Muscle of leg (tissue), 3 donors: ENCODE measurements at regions not wholly inside any gene's neighbourhood (a gene's known extent, or its start where the extent isn't known, plus 50 kb on each side); places are given as distances from the start of the nearest gene placed in this dataset.
"Not testable (repeated sequence)": the region's sequence is repeated elsewhere in the genome, so short reads cannot be mapped to it uniquely, and the experiment has no call there.

ENCODE experiments used
- DNase-seq: peaks from one replicate; pipeline ENCODE4 v3.0.0; 2013
- H3K27ac ChIP-seq: one replicate; pipeline ENCODE4 v1.5.1; 2013; ENCODE audit warnings: mild to moderate bottlenecking, low read length, control low read depth
- H3K27me3 ChIP-seq: one replicate; pipeline ENCODE4 v1.6.1; 2013; ENCODE audit warnings: low read length; ENCODE audit not compliant: control insufficient read depth, insufficient read depth
- H3K36me3 ChIP-seq: one replicate; pipeline ENCODE4 v1.6.1; 2013; ENCODE audit warnings: low read length; ENCODE audit not compliant: control insufficient read depth, insufficient read depth
- H3K4me1 ChIP-seq: one replicate; pipeline ENCODE4 v1.6.1; 2013; ENCODE audit warnings: low read length; ENCODE audit not compliant: control insufficient read depth, insufficient read depth
- H3K4me3 ChIP-seq: one replicate; pipeline ENCODE4 v1.5.1; 2013; ENCODE audit warnings: low read length, control low read depth
- H3K9me3 ChIP-seq: replicated peaks from 2 replicates; pipeline ENCODE4 v1.6.1; 2013; ENCODE audit warnings: low read depth, low read length; ENCODE audit not compliant: control insufficient read depth
- WGBS: methylation state at CpG from one replicate; pipeline ENCODE4 v1.1.5; 2013; ENCODE audit warnings: missing lambda C conversion rate; ENCODE audit not compliant: insufficient coverage; 5-methylcytosine and 5-hydroxymethylcytosine counted together

- Histone ChIP-seq H3K4me3 (no peak overlapping the region), H3K27me3 (no peaks in the 10 kb centered on the region), H3K4me1 (no peaks in the 10 kb centered on the region), H3K36me3 (no peaks in the 10 kb centered on the region), H3K9me3 (peaks cover 6% of the 10 kb centered on the region), H3K27ac (no peak overlapping the region)
- DNase-seq, result no peak
- no CpG with 5 or more reads among the region's 1 CpG for WGBS
These were observed 189.0 kb upstream of the THUMPD2 start for GRCh38 chr2:39968037-39968436.

GRCh38 chr2:39960681-39961080 lies 181.6 kb upstream of the THUMPD2 start:
- DNase-seq, H3K36me3 ChIP-seq, H3K27me3 ChIP-seq, H3K4me1 ChIP-seq, H3K4me3 ChIP-seq, H3K9me3 ChIP-seq, H3K27ac ChIP-seq: not testable (repeated sequence)
- WGBS, result 94% methylated on average over 3 of the region's 7 CpGs

- Histone ChIP-seq H3K4me1 (no peaks in the 10 kb centered on the region), H3K4me3 (no peak overlapping the region), H3K36me3 (no peaks in the 10 kb centered on the region), H3K27ac (no peak overlapping the region), H3K9me3 (no peaks in the 10 kb centered on the region), H3K27me3 (no peaks in the 10 kb centered on the region)
- DNase-seq, result no peak
These were observed 175.3 kb upstream of the THUMPD2 start for GRCh38 chr2:39954346-39954745.

GRCh38 chr2:39949131-39949530 lies 170.1 kb upstream of the THUMPD2 start:
- H3K27me3 ChIP-seq, result no peaks in the 10 kb centered on the region
- no peaks in the 10 kb centered on the region for H3K4me1 ChIP-seq
- no CpG with 5 or more reads among the region's 1 CpG for WGBS
- no peak overlapping the region for H3K4me3 ChIP-seq
- DNase-seq, result no peak
- no peaks in the 10 kb centered on the region for H3K9me3 ChIP-seq
- H3K27ac ChIP-seq, result no peak overlapping the region
- H3K36me3 ChIP-seq, result no peaks in the 10 kb centered on the region

GRCh38 chr2:39948016-39948719 lies 169.1 kb upstream of the THUMPD2 start:
- WGBS, result no CpG with 5 or more reads among the region's 1 CpG
- Histone ChIP-seq H3K27me3 (no peaks in the 10 kb centered on the region), H3K9me3 (no peaks in the 10 kb centered on the region), H3K4me1 (no peaks in the 10 kb centered on the region), H3K4me3 (no peak overlapping the region), H3K27ac (no peak overlapping the region), H3K36me3 (no peaks in the 10 kb centered on the region)
- no peak for DNase-seq

- H3K27me3 ChIP-seq, result no peaks in the 10 kb centered on the region
- H3K9me3 ChIP-seq, result no peaks in the 10 kb centered on the region
- no peak overlapping the region for H3K4me3 ChIP-seq
- no peak for DNase-seq
- no CpG with 5 or more reads among the region's 2 CpGs for WGBS
- no peak overlapping the region for H3K27ac ChIP-seq
- no peaks in the 10 kb centered on the region for H3K36me3 ChIP-seq
- H3K4me1 ChIP-seq, result no peaks in the 10 kb centered on the region
These were observed 168.4 kb upstream of the THUMPD2 start for GRCh38 chr2:39947294-39948015.

- H3K4me3 ChIP-seq, result no peak overlapping the region
- DNase-seq, result no peak
- no peaks in the 10 kb centered on the region for H3K4me1 ChIP-seq
- no peak overlapping the region for H3K27ac ChIP-seq
- no peaks in the 10 kb centered on the region for H3K36me3 ChIP-seq
- H3K9me3 ChIP-seq, result no peaks in the 10 kb centered on the region
- WGBS, result no CpG with 5 or more reads among the region's 1 CpG
- H3K27me3 ChIP-seq, result no peaks in the 10 kb centered on the region
These were observed 163.9 kb upstream of the THUMPD2 start for GRCh38 chr2:39942950-39943349.

- no peaks in the 10 kb centered on the region for H3K27me3 ChIP-seq
- H3K4me3 ChIP-seq, result no peak overlapping the region
- no peak overlapping the region for H3K27ac ChIP-seq
- no CpG with 5 or more reads among the region's 4 CpGs for WGBS
- H3K4me1 ChIP-seq, result no peaks in the 10 kb centered on the region
- no peaks in the 10 kb centered on the region for H3K36me3 ChIP-seq
- DNase-seq, result no peak
- no peaks in the 10 kb centered on the region for H3K9me3 ChIP-seq
These were observed 159.2 kb upstream of the THUMPD2 start for GRCh38 chr2:39938035-39938835.

GRCh38 chr2:39937621-39938020 lies 158.6 kb upstream of the THUMPD2 start:
- Histone ChIP-seq H3K27ac (no peak overlapping the region), H3K27me3 (no peaks in the 10 kb centered on the region), H3K36me3 (no peaks in the 10 kb centered on the region), H3K9me3 (no peaks in the 10 kb centered on the region), H3K4me3 (no peak overlapping the region), H3K4me1 (no peaks in the 10 kb centered on the region)
- DNase-seq, result no peak
- 75% methylated on average over 3 of the region's 3 CpGs for WGBS

- no peaks in the 10 kb centered on the region for H3K4me1 ChIP-seq
- no peak for DNase-seq
- no CpG with 5 or more reads among the region's 1 CpG for WGBS
- H3K27me3 ChIP-seq, result no peaks in the 10 kb centered on the region
- H3K9me3 ChIP-seq, result no peaks in the 10 kb centered on the region
- no peak overlapping the region for H3K4me3 ChIP-seq
- H3K36me3 ChIP-seq, result no peaks in the 10 kb centered on the region
- no peak overlapping the region for H3K27ac ChIP-seq
These were observed 155.8 kb upstream of the THUMPD2 start for GRCh38 chr2:39934851-39935250.
